ENCODE measurements at regions not wholly inside any gene's neighbourhood (a gene's known extent, or its start where the extent isn't known, plus 50 kb on each side); places are given as distances from the start of the nearest gene placed in this dataset.
A peak's percentile ranks its signal among the peaks of the same experiment; 100 is the strongest.

GRCh38 chr11:130727157-130728119 is 188.8 kb downstream of the SNX19 start:
- no peak overlapping the region for H3K4me2 ChIP-seq
- no peaks in the 10 kb centered on the region for H4K20me1 ChIP-seq
- H3K4me1 ChIP-seq, result no peaks in the 10 kb centered on the region
- H3K9me3 ChIP-seq (replicated peaks in 1 of 11), result peaks cover 13 to 30% (median 20%) of the 10 kb centered on the region in 11 experiments; a peak in 21 of 22 replicates
- H3K4me3 ChIP-seq, result no peak overlapping the region
- H3K36me3 ChIP-seq, result no peaks in the 10 kb centered on the region
- H3K9ac ChIP-seq, result no peak overlapping the region
- TF ChIP-seq Cebpa-rat (IDR thresholded peaks at IDR 0.05), result no peak
- H3K27me3 ChIP-seq, result no peaks in the 10 kb centered on the region
- no peak overlapping the region for H3K27ac ChIP-seq

DNA sequence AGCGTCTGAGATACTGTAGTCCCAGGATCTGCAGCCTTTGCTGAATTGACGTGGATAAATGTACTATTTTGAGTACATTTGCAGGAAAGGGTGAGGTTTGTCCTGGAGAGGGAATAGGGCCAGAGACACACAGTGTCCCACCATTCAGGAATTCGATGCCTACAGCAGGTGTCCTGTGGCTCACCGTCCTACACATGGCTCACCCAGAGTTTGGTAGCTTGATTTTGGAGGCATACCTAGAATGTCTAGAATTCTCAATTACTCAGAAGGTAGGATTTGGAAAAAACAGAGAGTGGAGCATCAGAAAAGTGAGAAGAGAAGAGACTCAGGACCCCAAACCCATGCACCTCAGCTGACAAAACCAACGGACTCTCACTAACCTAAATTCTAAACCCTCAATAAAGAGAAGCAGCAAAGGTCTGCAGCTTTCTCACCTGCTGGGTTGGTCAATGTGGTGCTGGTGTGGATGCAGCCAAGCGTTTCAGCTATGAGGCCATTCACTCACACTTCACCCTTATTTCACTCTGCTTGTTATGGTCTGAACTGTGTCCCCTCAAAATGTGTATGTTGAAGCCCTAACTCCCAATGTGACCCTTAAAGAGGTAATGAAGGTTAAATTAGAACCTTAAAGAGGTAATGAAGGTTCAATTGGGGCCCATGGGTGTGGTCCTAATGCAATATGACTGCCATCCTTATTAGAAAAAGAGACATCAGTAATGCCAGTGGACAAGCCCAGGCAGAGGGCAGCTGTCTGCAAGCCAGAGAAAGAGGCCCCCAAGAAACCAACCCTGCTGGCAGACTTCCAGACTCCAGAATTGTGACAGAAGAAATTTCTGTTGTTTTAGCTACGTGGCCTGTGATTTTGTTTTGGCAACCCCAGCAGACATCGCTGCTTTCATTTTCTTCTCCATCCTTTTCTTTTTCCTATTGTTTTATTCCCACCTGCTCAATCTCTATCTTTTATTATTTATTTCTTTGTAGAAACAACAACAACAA is 187.8 kb downstream of the SNX19 start:
- H3K27me3 ChIP-seq, result no peaks in the 10 kb centered on the region
- no peak overlapping the region for H3K4me2 ChIP-seq
- no peaks in the 10 kb centered on the region for H3K36me3 ChIP-seq
- H3K4me1 ChIP-seq, result no peaks in the 10 kb centered on the region
- H4K20me1 ChIP-seq, result no peaks in the 10 kb centered on the region
- H3K9ac ChIP-seq, result no peak overlapping the region
- no peak for TF ChIP-seq Cebpa-rat (IDR thresholded peaks at IDR 0.05)
- no peak overlapping the region for H3K27ac ChIP-seq
- H3K9me3 ChIP-seq (replicated peaks in 1 of 11), result peaks cover 16 to 36% (median 29%) of the 10 kb centered on the region in 11 experiments; a peak in 21 of 22 replicates
- no peak overlapping the region for H3K4me3 ChIP-seq

GRCh38 chr11:130729193-130729592 is 187.1 kb downstream of the SNX19 start:
- Histone ChIP-seq H3K4me2 (no peak overlapping the region), H3K27me3 (no peaks in the 10 kb centered on the region), H3K9me3 (replicated peaks in 1 of 11) (peaks cover 17 to 42% (median 32%) of the 10 kb centered on the region in 11 experiments), H3K27ac (no peak overlapping the region), H4K20me1 (no peaks in the 10 kb centered on the region), H3K9ac (no peak overlapping the region), H3K36me3 (no peaks in the 10 kb centered on the region), H3K4me3 (no peak overlapping the region), H3K4me1 (no peaks in the 10 kb centered on the region)
- TF ChIP-seq Cebpa-rat (IDR thresholded peaks at IDR 0.05), result no peak

GRCh38 chr11:130729678-130730300 is 186.5 kb downstream of the SNX19 start:
- no peaks in the 10 kb centered on the region for H4K20me1 ChIP-seq
- no peak overlapping the region for H3K4me3 ChIP-seq
- H3K9ac ChIP-seq, result no peak overlapping the region
- H3K9me3 ChIP-seq (replicated peaks in 1 of 11), result peaks cover 23 to 48% (median 38%) of the 10 kb centered on the region in 11 experiments
- H3K4me2 ChIP-seq, result no peak overlapping the region
- no peak overlapping the region for H3K27ac ChIP-seq
- no peaks in the 10 kb centered on the region for H3K36me3 ChIP-seq
- TF ChIP-seq Cebpa-rat (IDR thresholded peaks at IDR 0.05), result no peak
- no peaks in the 10 kb centered on the region for H3K27me3 ChIP-seq
- no peaks in the 10 kb centered on the region; a peak in 1 of 20 replicates for H3K4me1 ChIP-seq

DNA sequence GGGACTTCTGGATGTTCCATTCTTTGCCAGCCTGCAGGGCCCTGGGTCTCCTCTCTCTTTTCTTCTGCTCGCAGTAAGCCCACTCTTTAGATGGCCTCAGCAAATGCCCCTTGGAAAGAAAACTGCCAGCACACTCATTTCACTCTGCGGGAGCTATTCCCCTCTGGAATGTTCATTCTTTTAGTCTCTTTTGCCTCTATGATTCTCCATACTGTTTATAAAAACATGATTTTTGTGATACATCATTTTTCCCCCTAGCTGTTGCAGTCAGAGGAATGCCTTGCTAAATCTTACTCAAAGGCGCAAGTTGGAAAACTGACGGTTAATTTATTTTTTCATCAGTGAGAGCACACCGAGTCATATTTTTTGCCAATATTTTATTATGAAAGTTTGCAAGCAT is 184.9 kb downstream of the SNX19 start:
- TF ChIP-seq Cebpa-rat (IDR thresholded peaks at IDR 0.05), result no peak
- Histone ChIP-seq H3K27me3 (no peaks in the 10 kb centered on the region), H3K4me3 (no peak overlapping the region), H4K20me1 (no peaks in the 10 kb centered on the region), H3K9ac (no peak overlapping the region), H3K36me3 (no peaks in the 10 kb centered on the region), H3K4me2 (no peak overlapping the region), H3K27ac (no peak overlapping the region), H3K4me1 (peaks cover 5 to 8% (median 6%) of the 10 kb centered on the region in 10 experiments; a peak in 16 of 20 replicates), H3K9me3 (replicated peaks in 1 of 11) (peaks cover 34 to 61% (median 49%) of the 10 kb centered on the region in 11 experiments)

- Histone ChIP-seq H3K4me1 (peaks cover 8 to 15% (median 12%) of the 10 kb centered on the region in 10 experiments), H3K4me3 (no peak overlapping the region), H3K27ac (no peak overlapping the region), H4K20me1 (no peaks in the 10 kb centered on the region), H3K9me3 (replicated peaks in 1 of 11) (peaks cover 34 to 63% (median 54%) of the 10 kb centered on the region in 11 experiments), H3K9ac (no peak overlapping the region), H3K36me3 (no peaks in the 10 kb centered on the region), H3K4me2 (no peak overlapping the region), H3K27me3 (no peaks in the 10 kb centered on the region)
- TF ChIP-seq Cebpa-rat (IDR thresholded peaks at IDR 0.05), result no peak
These were observed 183.8 kb downstream of the SNX19 start for GRCh38 chr11:130732476-130732875.

GRCh38 chr11:130737041-130737830 is 179.0 kb downstream of the SNX19 start:
- Histone ChIP-seq H3K9ac (no peak overlapping the region), H3K4me1 (peaks cover 11 to 28% (median 25%) of the 10 kb centered on the region in 10 experiments), H3K27me3 (no peaks in the 10 kb centered on the region), H3K9me3 (replicated peaks in 1 of 11) (peaks cover 32 to 68% (median 47%) of the 10 kb centered on the region in 11 experiments), H3K27ac (no peak overlapping the region), H3K36me3 (no peaks in the 10 kb centered on the region), H3K4me3 (no peak overlapping the region), H4K20me1 (no peaks in the 10 kb centered on the region), H3K4me2 (peak overlapping the region in 10 of 11 experiments; percentile 25 to 76 (median 48); a peak in 20 of 22 replicates)
- TF ChIP-seq Cebpa-rat (IDR thresholded peaks at IDR 0.05), result no peak

DNA sequence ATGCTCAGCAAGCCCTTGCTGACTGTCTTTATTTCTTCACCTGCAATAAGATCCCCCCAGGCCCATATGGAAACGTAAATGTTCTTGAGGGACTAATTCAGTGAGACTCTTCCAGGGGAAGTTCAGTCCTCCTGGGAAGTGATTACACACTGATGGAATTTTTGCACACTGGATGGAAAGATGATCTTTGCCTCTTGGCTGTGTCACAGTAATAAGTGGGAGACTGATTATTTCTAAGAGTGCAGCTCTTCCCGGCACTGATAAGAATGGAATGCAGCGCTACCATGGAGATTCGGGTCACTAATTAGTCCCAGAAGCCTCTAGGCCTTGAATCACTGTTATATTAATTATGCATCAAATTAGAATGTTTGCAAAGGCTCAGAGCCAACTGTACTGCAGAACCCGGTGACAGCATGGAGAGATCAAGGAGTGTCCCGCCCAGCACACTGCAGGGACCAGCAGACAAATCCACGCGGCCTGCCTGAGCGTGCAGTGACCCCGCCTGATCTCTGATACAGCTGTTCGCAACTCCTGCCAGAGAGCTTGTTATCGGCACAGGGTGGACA is 178.3 kb downstream of the SNX19 start:
- H3K27me3 ChIP-seq, result no peaks in the 10 kb centered on the region
- no peaks in the 10 kb centered on the region for H4K20me1 ChIP-seq
- peak overlapping the region in 9 of 11 experiments; percentile 25 to 76 (median 49); a peak in 18 of 22 replicates for H3K4me2 ChIP-seq
- no peak overlapping the region for H3K9ac ChIP-seq
- H3K4me3 ChIP-seq, result no peak overlapping the region
- H3K9me3 ChIP-seq (replicated peaks in 1 of 11), result peaks cover 36 to 65% (median 42%) of the 10 kb centered on the region in 11 experiments
- no peaks in the 10 kb centered on the region for H3K36me3 ChIP-seq
- TF ChIP-seq Cebpa-rat (IDR thresholded peaks at IDR 0.05), result no peak
- H3K4me1 ChIP-seq, result peaks cover 14 to 28% (median 25%) of the 10 kb centered on the region in 10 experiments
- no peak overlapping the region for H3K27ac ChIP-seq
